Endothelial cell of umbilical vein (primary cell): ENCODE measurements at regions not wholly inside any gene's neighbourhood (a gene's known extent, or its start where the extent isn't known, plus 50 kb on each side); places are given as distances from the start of the nearest gene placed in this dataset.
"Not testable (repeated sequence)": the region's sequence is repeated elsewhere in the genome, so short reads cannot be mapped to it uniquely, and the experiment has no call there.

Experiments used
- BruUV-seq: library from RNA; stranded (reverse); fragments of 400-500 nt; replicated peaks from 2 replicates; lab custom pipeline; 2021; lab: Mats Ljungman, UMichigan
- CTCF ChIA-PET: fragments of 300-600, 350-600 bp; sonication (Branson Sonifier 250); formaldehyde crosslinking; loops from one replicate; lab custom pipeline; 2021; ENCODE audit warnings: antibody characterized with exemption, inconsistent platforms; lab: Charles Lee
- POLR2A ChIA-PET: fragments of 300-600, 350-600 bp; sonication (Branson Sonifier 250); formaldehyde crosslinking; loops from one replicate; lab custom pipeline; 2021; ENCODE audit warnings: antibody characterized with exemption, inconsistent platforms; lab: Charles Lee
- DNase-seq: peaks from one replicate; pipeline ENCODE4 v3.0.0-alpha.2; 2011; ENCODE audit warnings: low read depth, low spot score
- FAIRE-seq: peaks from 2 replicates; lab custom pipeline; 2011; peaks lifted over from hg19 to GRCh38; lab: Jason Lieb, UNC
- H2AFZ ChIP-seq: 2 replicates; pipeline ENCODE4 v1.6.0; 2012; ENCODE audit warnings: low read depth, low read length, control low read depth, inconsistent platforms
- H3K27ac ChIP-seq: 2 replicates; pipeline ENCODE4 v1.5.1; 2011; ENCODE audit warnings: low read depth, mild to moderate bottlenecking, control low read depth, low read length, moderate library complexity; ENCODE audit not compliant: insufficient read depth
- H3K27me3 ChIP-seq, 2 experiments: 2 replicates each; pipeline versions ENCODE4 v1.6.0 to v1.6.1; 2011; ENCODE audit warnings: low read length in 2 of 2, mixed read lengths in 1 of 2; ENCODE audit not compliant: control insufficient read depth in 2 of 2, insufficient read depth in 2 of 2
- H3K36me3 ChIP-seq, 2 experiments: 2 replicates in 1 of 2; 3 replicates in 1 of 2; pipeline ENCODE4 v1.5.1; 2011; ENCODE audit warnings: low read length in 2 of 2, mild to moderate bottlenecking in 1 of 2, moderate library complexity in 1 of 2; ENCODE audit not compliant: control insufficient read depth in 2 of 2, insufficient read depth in 2 of 2; ENCODE audit errors: extremely low read depth in 1 of 2
- H3K4me1 ChIP-seq: 3 replicates; pipeline ENCODE4 v1.5.1; 2011; ENCODE audit warnings: mild to moderate bottlenecking, low read length; ENCODE audit not compliant: control insufficient read depth, insufficient read depth; ENCODE audit errors: extremely low read depth
- H3K4me2 ChIP-seq: 2 replicates; pipeline ENCODE4 v1.6.1; 2011; ENCODE audit warnings: low read length, control low read depth, mixed read lengths; ENCODE audit not compliant: insufficient read depth
- H3K4me3 ChIP-seq, 3 experiments: fragments of 200-600 bp in 1 of 3; sonication (generic), shearing (Covaris generic) in 1 of 3; replicated peaks in 1 of 3; 2 replicates each; pipeline ENCODE4 v1.5.1; 2011 to 2016; ENCODE audit warnings: control low read depth in 3 of 3, low read length in 3 of 3, mild to moderate bottlenecking in 2 of 3, inconsistent platforms in 1 of 3, low read depth in 1 of 3, moderate library complexity in 1 of 3; ENCODE audit not compliant: insufficient read depth in 1 of 3
- H3K79me2 ChIP-seq: 2 replicates; pipeline ENCODE4 v1.6.0; 2012; ENCODE audit warnings: low read length, inconsistent platforms; ENCODE audit not compliant: control insufficient read depth, insufficient read depth
- H3K9ac ChIP-seq: replicated peaks from 2 replicates; pipeline ENCODE3; 2011; ENCODE audit warnings: low read length, control low read depth; ENCODE audit not compliant: insufficient read depth; ENCODE audit errors: extremely low read depth
- H3K9me1 ChIP-seq: replicated peaks from 3 replicates; pipeline ENCODE4 v1.6.0; 2011; ENCODE audit warnings: mild to moderate bottlenecking, low read length; ENCODE audit not compliant: control insufficient read depth, insufficient read depth; ENCODE audit errors: extremely low read depth
- H3K9me3 ChIP-seq: replicated peaks from 2 replicates; pipeline ENCODE4 v1.5.1; 2012; ENCODE audit warnings: low read length, inconsistent platforms; ENCODE audit not compliant: control insufficient read depth, insufficient read depth
- H4K20me1 ChIP-seq: replicated peaks from 2 replicates; pipeline ENCODE3; 2011; ENCODE audit warnings: mild to moderate bottlenecking, low read length; ENCODE audit not compliant: control insufficient read depth, insufficient read depth; ENCODE audit errors: extremely low read depth
- dilution Hi-C: fragments of 300-500 bp; cut with MboI; formaldehyde crosslinking; loops from one replicate; pipeline ENCODE4 v1.15.0; 2019; ENCODE audit warnings: low sequenced_read_pairs; ENCODE audit not compliant: extremely low pct_ligation_motif_present
- intact Hi-C: fragments of 100-400 bp; cut with micrococcal nuclease; formaldehyde crosslinking; loops from one replicate; pipeline ENCODE4 v1.10.0; 2022

GRCh38 chrX:115840729-115841409 is 279.9 kb downstream of the PLS3 start:
- intact Hi-C loops, H3K4me1 ChIP-seq, H3K27ac ChIP-seq, CTCF ChIA-PET, H4K20me1 ChIP-seq, dilution Hi-C loops, H2AFZ ChIP-seq, FAIRE-seq, H3K9me1 ChIP-seq, H3K9me3 ChIP-seq, H3K4me2 ChIP-seq, H3K27me3 ChIP-seq, H3K4me3 ChIP-seq, BruUV-seq, H3K9ac ChIP-seq, H3K36me3 ChIP-seq, H3K79me2 ChIP-seq, POLR2A ChIA-PET, DNase-seq: not testable (repeated sequence)

GRCh38 chrX:115850986-115851385 is 290.0 kb downstream of the PLS3 start:
- dilution Hi-C loops, H3K4me1 ChIP-seq, POLR2A ChIA-PET, H3K27me3 ChIP-seq, H2AFZ ChIP-seq, H3K9ac ChIP-seq, H4K20me1 ChIP-seq, H3K27ac ChIP-seq, intact Hi-C loops, BruUV-seq, DNase-seq, H3K9me1 ChIP-seq, H3K4me3 ChIP-seq, CTCF ChIA-PET, H3K9me3 ChIP-seq, H3K36me3 ChIP-seq, FAIRE-seq, H3K4me2 ChIP-seq, H3K79me2 ChIP-seq: not testable (repeated sequence)

GRCh38 chrX:115853260-115853659 is 292.3 kb downstream of the PLS3 start:
- POLR2A ChIA-PET, intact Hi-C loops, H3K9ac ChIP-seq, BruUV-seq, H3K27ac ChIP-seq, DNase-seq, H3K9me1 ChIP-seq, H3K79me2 ChIP-seq, H3K9me3 ChIP-seq, H2AFZ ChIP-seq, H3K27me3 ChIP-seq, dilution Hi-C loops, H3K36me3 ChIP-seq, CTCF ChIA-PET, FAIRE-seq, H4K20me1 ChIP-seq, H3K4me3 ChIP-seq, H3K4me1 ChIP-seq, H3K4me2 ChIP-seq: not testable (repeated sequence)

- H3K4me1 ChIP-seq, intact Hi-C loops, H3K9me3 ChIP-seq, H3K9ac ChIP-seq, CTCF ChIA-PET, DNase-seq, H3K79me2 ChIP-seq, H3K4me3 ChIP-seq, H2AFZ ChIP-seq, dilution Hi-C loops, H3K4me2 ChIP-seq, BruUV-seq, H3K9me1 ChIP-seq, H3K27me3 ChIP-seq, FAIRE-seq, H3K27ac ChIP-seq, H3K36me3 ChIP-seq, POLR2A ChIA-PET, H4K20me1 ChIP-seq: not testable (repeated sequence)
Observed at GRCh38 chrX:115881170-115881569, 289.4 kb upstream of the AGTR2 start.
